Hepatocyte (in vitro differentiated cells): ENCODE measurements at regions not wholly inside any gene's neighbourhood (a gene's known extent, or its start where the extent isn't known, plus 50 kb on each side); places are given as distances from the start of the nearest gene placed in this dataset.

Experiments
- CTCF ChIP-seq: fragments of 200-600 bp; sonication (generic); IDR thresholded peaks from 2 replicates; pipeline ENCODE4 v1.5.1; 2016; ENCODE audit warnings: antibody characterized with exemption, mild to moderate bottlenecking; ENCODE audit not compliant: poor library complexity
- EZH2phosphoT487 ChIP-seq: fragments of 200-600 bp; sonication (generic); IDR thresholded peaks from one replicate; pipeline ENCODE4 v1.6.1; 2018; ENCODE audit warnings: antibody characterized with exemption, mild to moderate bottlenecking, low read depth, moderate library complexity; ENCODE audit not compliant: unreplicated experiment, severe bottlenecking

GRCh38 chr13:85930108-85930507 lies 130.9 kb upstream of the SLITRK6 start:
- no peak for TF ChIP-seq CTCF
- TF ChIP-seq EZH2phosphoT487: no peak
